ENCODE measurements at regions not wholly inside any gene's neighbourhood (a gene's known extent, or its start where the extent isn't known, plus 50 kb on each side); places are given as distances from the start of the nearest gene placed in this dataset.

- TF ChIP-seq CTCF (IDR thresholded peaks at IDR 0.05; ENCODE audit: low read length, missing control alignments), result no peak
- DNase-seq (ENCODE audit: low read depth), result no peak
- H3K4me3 ChIP-seq (replicated peaks; ENCODE audit: low read depth, low read length), result no peak overlapping the region
These were observed 360.4 kb upstream of the TGFBR2 start for GRCh38 chr3:30245858-30246622.

- no peak overlapping the region for H3K4me3 ChIP-seq (replicated peaks; ENCODE audit: low read depth, low read length)
- no peak for TF ChIP-seq CTCF (IDR thresholded peaks at IDR 0.05; ENCODE audit: low read length, missing control alignments)
These were observed 358.0 kb upstream of the TGFBR2 start for GRCh38 chr3:30248423-30248822.

GRCh38 chr3:30252474-30252873, 353.9 kb upstream of the TGFBR2 start:
- H3K4me3 ChIP-seq (replicated peaks; ENCODE audit: low read depth, low read length), result no peak overlapping the region
- no peak for TF ChIP-seq CTCF (IDR thresholded peaks at IDR 0.05; ENCODE audit: low read length, missing control alignments)
- no peak for DNase-seq (ENCODE audit: low read depth)

More at GRCh38 chr3:30248423-30248822, 358.0 kb upstream of the TGFBR2 start:
- DNase-seq (ENCODE audit: low read depth), result no peak

- H3K4me3 ChIP-seq (replicated peaks; ENCODE audit: low read depth, low read length), result no peak overlapping the region
- no peak for DNase-seq (ENCODE audit: low read depth)
- no peak for TF ChIP-seq CTCF (IDR thresholded peaks at IDR 0.05; ENCODE audit: low read length, missing control alignments)
These were observed 352.6 kb upstream of the TGFBR2 start for GRCh38 chr3:30253832-30254231.

- no peak overlapping the region for H3K4me3 ChIP-seq (replicated peaks; ENCODE audit: low read depth, low read length)
- TF ChIP-seq CTCF (IDR thresholded peaks at IDR 0.05; ENCODE audit: low read length, missing control alignments), result no peak
- peak; percentile 20 for DNase-seq (ENCODE audit: low read depth)
These were observed 349.9 kb upstream of the TGFBR2 start for GRCh38 chr3:30256474-30256873.

GRCh38 chr3:30258426-30259392, 347.7 kb upstream of the TGFBR2 start:
- no peak for DNase-seq (ENCODE audit: low read depth)
- H3K4me3 ChIP-seq (replicated peaks; ENCODE audit: low read depth, low read length), result no peak overlapping the region
- no peak for TF ChIP-seq CTCF (IDR thresholded peaks at IDR 0.05; ENCODE audit: low read length, missing control alignments)
